HCT116 (cell line): ENCODE measurements at regions not wholly inside any gene's neighbourhood (a gene's known extent, or its start where the extent isn't known, plus 50 kb on each side); places are given as distances from the start of the nearest gene placed in this dataset.

Source experiments
- ATAC-seq: fragments of 200-7000 bp; cut with Tn5 transposase; 2 replicates; pipeline ENCODE4 v1.9.1; 2020; ENCODE audit warnings: mild to moderate bottlenecking, moderate library complexity
- BruUV-seq: library from RNA; stranded (reverse); fragments of 400-500 nt; replicated peaks from 2 replicates; lab custom pipeline; 2021; lab: Mats Ljungman, UMichigan
- CTCF ChIA-PET: fragments of 300-600 bp; sonication (Branson Sonifier 250); formaldehyde crosslinking; loops from one replicate; lab custom pipeline; 2021; ENCODE audit warnings: antibody characterized with exemption; lab: Charles Lee
- POLR2A ChIA-PET: fragments of 300-600, 350-600 bp; sonication (Branson Sonifier 250); formaldehyde crosslinking; loops from one replicate; lab custom pipeline; 2021; ENCODE audit warnings: antibody characterized with exemption; lab: Charles Lee
- RAD21 ChIA-PET, 2 experiments: fragments of 300-600 bp; sonication (Branson Sonifier 250); formaldehyde crosslinking; loops; one replicate each; lab custom pipeline; 2023; ENCODE audit warnings: low total read pairs in 2 of 2; ENCODE audit not compliant: uncharacterized antibody in 2 of 2, unreplicated experiment in 2 of 2, low non-redundant PET in 1 of 2; lab: Charles Lee
- DNase-seq: peaks from one replicate; pipeline ENCODE4 v3.0.0-alpha.2; 2010; ENCODE audit warnings: low read depth, low spot score
- H2AFZ ChIP-seq: fragments of 200-600 bp; shearing (Covaris generic), sonication (generic); 2 replicates; pipeline ENCODE4 v1.6.1; 2017; ENCODE audit warnings: low read depth, mixed run types, mixed read lengths, antibody characterized with exemption, low read length; ENCODE audit not compliant: poor library complexity, severe bottlenecking
- H3K27ac ChIP-seq: 2 replicates; pipeline ENCODE4 v1.5.1; 2012; ENCODE audit warnings: low read depth, low read length
- H3K27me3 ChIP-seq: fragments of 200-600 bp; sonication (generic); 2 replicates; pipeline ENCODE4 v1.6.1; 2016; ENCODE audit warnings: mixed run types, low read length, mixed read lengths; ENCODE audit not compliant: insufficient read depth
- H3K36me3 ChIP-seq, 2 experiments: fragments of 200-500 bp in 1 of 2; fragments of 200-600 bp in 1 of 2; sonication (Bioruptor generic) in 1 of 2; sonication (generic) in 1 of 2; 2 replicates each; pipeline versions ENCODE4 v1.5.1 to v1.6.1; 2014 to 2016; ENCODE audit warnings: low read length in 2 of 2, inconsistent platforms in 1 of 2, mixed read lengths in 1 of 2, mixed run types in 1 of 2; ENCODE audit not compliant: insufficient read depth in 2 of 2, control insufficient read depth in 1 of 2
- H3K4me1 ChIP-seq, 2 experiments: fragments of 200-600 bp in 1 of 2; sonication (generic) in 1 of 2; 2 replicates each; pipeline versions ENCODE4 v1.5.1 to v1.6.1; 2012 to 2017; ENCODE audit warnings: low read length in 2 of 2, inconsistent platforms in 1 of 2, mild to moderate bottlenecking in 1 of 2, mixed read lengths in 1 of 2, mixed run types in 1 of 2, moderate library complexity in 1 of 2; ENCODE audit not compliant: insufficient read depth in 2 of 2, control insufficient read depth in 1 of 2
- H3K4me2 ChIP-seq: fragments of 200-600 bp; sonication (generic); 2 replicates; pipeline ENCODE4 v1.6.1; 2017; ENCODE audit warnings: mixed run types, low read length, mixed read lengths
- H3K4me3 ChIP-seq, 2 experiments: fragments of 200-600 bp in 1 of 2; sonication (generic) in 1 of 2; replicated peaks in 1 of 2; 2 replicates each; pipeline ENCODE4 v1.5.1; 2011 to 2016; ENCODE audit warnings: low read length in 2 of 2, control low read depth in 1 of 2, low read depth in 1 of 2, mild to moderate bottlenecking in 1 of 2, mixed read lengths in 1 of 2, mixed run types in 1 of 2
- H3K79me2 ChIP-seq: fragments of 200-600 bp; sonication (generic); 2 replicates; pipeline ENCODE4 v1.6.1; 2017; ENCODE audit warnings: mild to moderate bottlenecking, mixed run types, low read length, moderate library complexity, mixed read lengths; ENCODE audit not compliant: insufficient read depth
- H3K9ac ChIP-seq: fragments of 200-600 bp; sonication (generic); 2 replicates; pipeline ENCODE4 v1.6.1; 2016; ENCODE audit warnings: low read length, mixed read lengths
- H3K9me2 ChIP-seq: fragments of 200-600 bp; sonication (generic), shearing (Covaris generic); 2 replicates; pipeline ENCODE4 v1.6.1; 2017; ENCODE audit warnings: mixed run types, mild to moderate bottlenecking, moderate library complexity; ENCODE audit not compliant: insufficient read depth
- H3K9me3 ChIP-seq, 2 experiments: fragments of 200-500 bp in 1 of 2; fragments of 200-600 bp in 1 of 2; sonication (Bioruptor generic) in 1 of 2; sonication (generic) in 1 of 2; 2 replicates each; pipeline ENCODE4 v1.6.1; 2014 to 2017; ENCODE audit warnings: low read length in 2 of 2, mixed read lengths in 2 of 2, inconsistent platforms in 1 of 2, low read depth in 1 of 2, mild to moderate bottlenecking in 1 of 2, mixed run types in 1 of 2, moderate library complexity in 1 of 2; ENCODE audit not compliant: control insufficient read depth in 1 of 2, insufficient read depth in 1 of 2
- H4K20me1 ChIP-seq: fragments of 200-600 bp; sonication (generic), shearing (Covaris generic); 2 replicates; pipeline ENCODE4 v1.6.1; 2017; ENCODE audit warnings: mixed run types, mild to moderate bottlenecking, moderate library complexity; ENCODE audit not compliant: insufficient read depth
- ATF3 ChIP-seq: IDR thresholded peaks from 2 replicates; pipeline ENCODE4 v1.6.1; 2012
- CBX3 ChIP-seq: IDR thresholded peaks from 2 replicates; pipeline ENCODE4 v1.6.1; 2012; ENCODE audit warnings: low read depth
- EGR1 ChIP-seq: IDR thresholded peaks from 2 replicates; pipeline ENCODE4 v1.6.1; 2012; ENCODE audit warnings: low read depth
- FOSL1 ChIP-seq: IDR thresholded peaks from 2 replicates; pipeline ENCODE4 v1.6.1; 2012; ENCODE audit warnings: low read depth
- JUND ChIP-seq: IDR thresholded peaks from 2 replicates; pipeline ENCODE4 v1.6.1; 2012
- MAX ChIP-seq: IDR thresholded peaks from 2 replicates; pipeline ENCODE4 v1.6.1; 2012
- RAD21 ChIP-seq: IDR thresholded peaks from 2 replicates; pipeline ENCODE4 v1.6.1; 2012; ENCODE audit warnings: low read depth, mild to moderate bottlenecking
- SP1 ChIP-seq: IDR thresholded peaks from 2 replicates; pipeline ENCODE4 v1.6.1; 2012; ENCODE audit warnings: low read depth
- SRF ChIP-seq: IDR thresholded peaks from 2 replicates; pipeline ENCODE4 v1.6.1; 2012; ENCODE audit warnings: low read depth
- ZBTB33 ChIP-seq: IDR thresholded peaks from 2 replicates; pipeline ENCODE4 v1.6.1; 2011; ENCODE audit warnings: mild to moderate bottlenecking, low read length, moderate library complexity; ENCODE audit not compliant: insufficient replicate concordance; ENCODE audit errors: extremely low read depth
- ZNF274 ChIP-seq: fragments of 200-500 bp; sonication (Bioruptor generic); IDR thresholded peaks from 2 replicates; pipeline ENCODE4 v1.6.1; 2014; ENCODE audit warnings: mild to moderate bottlenecking, low read depth, low read length, inconsistent platforms
- intact Hi-C: fragments of 100-400 bp; cut with micrococcal nuclease; formaldehyde crosslinking; loops from 2 replicates; pipeline ENCODE4 v1.10.0; 2022

GRCh38 chr1:59075021-59075420, 221.9 kb upstream of the FGGY start:
- Histone ChIP-seq H3K4me1 (no peaks in the 10 kb centered on the region), H3K9ac (no peak overlapping the region), H3K9me3 (no peaks in the 10 kb centered on the region), H4K20me1 (no peaks in the 10 kb centered on the region), H3K36me3 (no peaks in the 10 kb centered on the region), H3K27ac (no peak overlapping the region), H3K4me3 (no peak overlapping the region), H3K4me2 (no peak overlapping the region), H3K27me3 (no peaks in the 10 kb centered on the region), H3K9me2 (no peaks in the 10 kb centered on the region), H3K79me2 (no peaks in the 10 kb centered on the region), H2AFZ (no peak overlapping the region)
- TF ChIP-seq MAX (no peak), EGR1 (no peak), CBX3 (no peak), SRF (no peak), SP1 (no peak), ZBTB33 (no peak), ZNF274 (no peak), FOSL1 (no peak), RAD21 (no peak), ATF3 (no peak), JUND (no peak)
- intact Hi-C loops, result no loop called here
- ChIA-PET CTCF (no interaction called here), POLR2A (no interaction called here), RAD21 (no interaction called here)
- no TSS peak for BruUV-seq
- ATAC-seq, result no peak
- DNase-seq, result no peak
